ENCODE measurements at regions not wholly inside any gene's neighbourhood (a gene's known extent, or its start where the extent isn't known, plus 50 kb on each side); places are given as distances from the start of the nearest gene placed in this dataset.

DNA sequence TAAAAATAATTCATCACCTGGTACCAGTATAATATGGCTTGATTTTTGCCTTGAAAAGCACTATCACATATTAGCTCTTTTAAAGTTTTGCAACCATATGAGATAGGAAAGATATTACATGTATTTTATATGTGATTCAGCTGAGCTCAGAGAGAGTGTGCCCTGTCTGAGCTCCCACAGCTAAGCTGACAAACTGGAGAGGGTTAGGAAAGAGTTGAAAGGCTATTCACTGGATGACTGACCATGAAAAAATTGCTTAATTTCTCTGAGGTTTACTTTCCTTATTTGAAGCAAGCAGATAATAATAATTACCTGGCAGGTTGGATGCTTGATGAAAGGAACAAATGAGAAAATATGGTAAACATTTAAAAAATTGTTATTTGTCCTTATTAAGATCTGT is 97.4 kb upstream of the CCDC80 start:
- TF ChIP-seq, protein P1, sequence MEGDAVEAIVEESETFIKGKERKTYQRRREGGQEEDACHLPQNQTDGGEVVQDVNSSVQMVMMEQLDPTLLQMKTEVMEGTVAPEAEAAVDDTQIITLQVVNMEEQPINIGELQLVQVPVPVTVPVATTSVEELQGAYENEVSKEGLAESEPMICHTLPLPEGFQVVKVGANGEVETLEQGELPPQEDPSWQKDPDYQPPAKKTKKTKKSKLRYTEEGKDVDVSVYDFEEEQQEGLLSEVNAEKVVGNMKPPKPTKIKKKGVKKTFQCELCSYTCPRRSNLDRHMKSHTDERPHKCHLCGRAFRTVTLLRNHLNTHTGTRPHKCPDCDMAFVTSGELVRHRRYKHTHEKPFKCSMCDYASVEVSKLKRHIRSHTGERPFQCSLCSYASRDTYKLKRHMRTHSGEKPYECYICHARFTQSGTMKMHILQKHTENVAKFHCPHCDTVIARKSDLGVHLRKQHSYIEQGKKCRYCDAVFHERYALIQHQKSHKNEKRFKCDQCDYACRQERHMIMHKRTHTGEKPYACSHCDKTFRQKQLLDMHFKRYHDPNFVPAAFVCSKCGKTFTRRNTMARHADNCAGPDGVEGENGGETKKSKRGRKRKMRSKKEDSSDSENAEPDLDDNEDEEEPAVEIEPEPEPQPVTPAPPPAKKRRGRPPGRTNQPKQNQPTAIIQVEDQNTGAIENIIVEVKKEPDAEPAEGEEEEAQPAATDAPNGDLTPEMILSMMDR (conservative IDR thresholded peaks at IDR 0.05), result no peak
- TF ChIP-seq ZFX (IDR thresholded peaks at IDR 0.05), result no peak

Data from C4-2B (cell line).